NCI-H128 (cell line): ENCODE measurements at regions not wholly inside any gene's neighbourhood (a gene's known extent, or its start where the extent isn't known, plus 50 kb on each side); places are given as distances from the start of the nearest gene placed in this dataset.
A peak's percentile ranks its signal among the peaks of the same experiment; 100 is the strongest.
"Not testable (repeated sequence)": the region's sequence is repeated elsewhere in the genome, so short reads cannot be mapped to it uniquely, and the experiment has no call there.

ENCODE experiments used
- DNase-seq: peaks from one replicate; lab custom pipeline; 2025; ENCODE audit not compliant: unreplicated experiment; lab: John Stamatoyannopoulos, UW

- no peak for DNase-seq
These were observed 452.3 kb downstream of the IRS2 start for GRCh38 chr13:109333893-109334651.

GRCh38 chr13:109332506-109333499 is 453.6 kb downstream of the IRS2 start:
- no peak for DNase-seq

DNA sequence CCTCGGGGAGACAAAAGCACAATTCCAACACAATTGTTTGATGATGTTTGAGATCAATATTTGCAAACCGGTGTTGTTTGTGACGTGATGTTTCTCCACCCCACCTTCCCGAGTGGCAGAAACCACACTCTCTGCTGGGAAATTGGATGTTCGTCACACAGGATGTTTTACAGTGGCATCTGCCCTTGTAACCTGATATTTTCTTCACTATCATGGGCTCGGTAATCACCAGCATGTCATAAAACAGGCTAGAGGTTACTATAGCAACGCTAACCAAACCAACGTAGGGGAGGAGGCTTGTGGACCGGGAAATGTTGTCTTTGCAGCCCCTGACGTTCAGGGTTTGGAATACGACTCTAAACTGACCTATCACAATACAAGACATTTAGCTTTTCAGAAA is 454.5 kb downstream of the IRS2 start:
- DNase-seq, result peak; percentile 53

DNA sequence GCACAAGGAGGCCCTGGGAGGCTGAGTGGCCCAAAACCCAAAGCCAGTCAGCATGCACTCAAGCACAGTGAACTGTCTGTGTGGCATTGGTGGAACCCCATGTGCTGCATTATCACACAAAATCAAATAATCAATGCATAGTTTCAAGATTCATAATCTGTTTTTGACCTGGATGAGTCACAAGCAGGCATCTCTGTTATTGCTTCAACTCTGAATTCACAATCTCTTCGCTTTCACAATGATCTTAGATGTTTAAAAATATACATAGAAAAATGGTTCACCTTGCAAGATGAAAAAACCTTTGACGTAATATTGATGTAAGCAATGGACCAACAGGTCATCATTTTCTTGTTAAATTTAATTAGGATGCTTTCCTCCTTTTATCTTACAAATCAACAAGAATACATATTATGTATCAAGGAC is 455.4 kb downstream of the IRS2 start:
- no peak for DNase-seq

GRCh38 chr13:109330123-109330522 is 456.3 kb downstream of the IRS2 start:
- DNase-seq, result no peak

DNA sequence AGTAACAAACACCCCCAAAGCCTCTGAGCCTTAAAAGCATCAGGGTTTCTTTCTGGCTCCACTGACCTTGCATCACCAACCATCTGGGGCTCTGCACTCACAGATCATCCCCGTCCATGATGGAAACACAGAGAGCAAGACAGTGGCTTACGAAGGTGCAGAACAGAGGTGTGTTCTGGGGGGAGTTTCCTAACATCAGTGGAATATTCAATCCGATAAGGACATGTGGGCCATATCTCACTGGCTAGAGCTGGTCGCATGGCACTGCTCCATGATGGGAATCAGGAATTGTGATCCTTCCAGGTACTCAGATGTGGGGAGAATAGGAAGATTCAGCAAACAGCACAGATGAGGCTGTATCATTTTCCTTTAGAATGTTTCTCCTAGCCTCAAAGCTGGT is 457.2 kb downstream of the IRS2 start:
- DNase-seq, result no peak

DNA sequence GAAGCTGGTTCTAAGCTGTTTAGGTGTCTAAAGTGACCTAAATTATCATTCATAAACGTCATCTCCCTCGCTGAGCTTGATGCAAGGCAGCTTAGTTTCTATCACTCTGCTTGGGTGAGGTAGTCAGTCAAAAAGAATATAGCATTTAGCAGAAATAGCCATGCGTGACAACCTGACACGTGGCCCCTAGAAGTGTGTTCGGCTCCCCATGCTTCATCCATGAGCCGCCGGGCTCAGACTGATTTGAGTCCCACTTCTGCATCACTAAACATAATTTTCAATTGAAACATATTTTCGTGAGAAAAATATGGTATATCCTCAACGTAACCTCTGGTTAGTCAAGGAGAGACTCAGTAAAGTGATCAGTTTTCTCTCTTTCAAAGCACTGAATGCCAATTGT is 459.8 kb downstream of the IRS2 start:
- DNase-seq, result no peak

GRCh38 chr13:109323338-109323737 is 463.0 kb downstream of the IRS2 start:
- DNase-seq, result no peak

DNA sequence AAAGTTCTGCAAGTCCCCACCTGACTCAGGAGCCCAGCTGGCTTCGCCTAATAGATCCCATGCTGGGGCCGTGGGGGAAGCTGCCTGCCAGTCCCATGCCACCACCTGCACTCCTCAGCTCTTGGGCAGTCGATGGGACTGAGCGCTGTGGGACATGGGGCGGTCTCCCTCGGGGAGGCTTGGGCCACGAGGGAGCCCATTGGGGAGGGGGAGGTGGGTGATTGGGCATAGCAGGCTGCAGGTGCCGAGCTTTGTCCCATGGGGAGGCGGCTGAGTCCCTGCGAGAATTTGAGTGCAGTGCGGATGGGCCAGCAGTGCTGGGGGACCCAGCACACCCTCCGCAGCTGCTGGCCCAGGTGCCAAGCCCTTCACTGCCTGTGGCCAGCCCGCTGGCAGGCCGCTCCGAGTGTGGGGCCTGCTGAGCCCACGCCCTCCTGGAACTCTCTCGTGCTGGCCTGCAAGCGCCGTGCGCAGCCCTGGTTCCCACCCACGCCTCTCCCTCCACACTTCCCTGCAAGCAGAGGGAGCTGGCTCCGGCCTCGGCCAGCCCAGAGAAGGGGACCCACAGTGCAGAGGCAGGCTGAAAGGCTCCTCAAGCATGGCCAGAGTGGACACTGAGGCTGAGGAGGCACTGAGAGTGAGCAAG is 467.3 kb downstream of the IRS2 start:
- DNase-seq, result no peak

GRCh38 chr13:109315481-109315880 is 470.9 kb downstream of the IRS2 start:
- no peak for DNase-seq

DNA sequence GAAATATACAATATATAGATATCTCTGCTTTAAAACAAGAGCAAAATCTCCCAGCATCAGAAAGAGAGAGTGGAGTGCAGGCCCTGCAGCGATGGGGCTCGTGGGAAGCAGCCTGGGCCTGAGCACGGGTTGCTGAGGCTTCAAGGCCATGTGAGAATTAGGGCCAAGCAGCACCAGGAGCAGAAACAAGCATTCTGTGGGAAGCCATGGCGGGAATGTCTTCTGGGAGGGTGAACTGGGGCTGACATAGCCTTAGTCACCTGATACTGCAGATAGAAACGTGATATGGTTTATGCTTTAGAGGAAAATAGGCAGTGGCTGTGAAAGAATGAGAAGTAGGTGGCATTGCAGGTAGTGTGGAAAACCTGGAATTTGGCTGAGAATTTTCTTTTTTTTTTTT is 472.3 kb downstream of the IRS2 start:
- no peak for DNase-seq

DNA sequence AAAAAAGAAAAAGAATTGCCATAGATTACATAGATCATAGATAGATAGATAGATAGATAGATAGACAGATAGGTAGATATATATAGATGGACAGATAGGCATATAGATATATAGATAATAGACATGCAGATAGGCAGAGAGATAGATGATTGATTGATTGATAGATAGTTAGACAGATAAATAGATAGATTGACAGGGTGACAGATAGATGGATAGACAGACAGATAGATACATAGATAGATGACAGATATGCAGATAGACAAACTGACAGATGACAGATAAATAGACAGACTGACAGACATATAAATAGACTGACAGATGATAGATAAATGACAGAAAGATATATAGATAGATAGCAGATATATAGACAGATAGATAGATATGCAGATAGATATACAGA is 474.0 kb downstream of the IRS2 start:
- DNase-seq, result no peak

GRCh38 chr13:109311431-109311976 is 474.9 kb downstream of the IRS2 start:
- not testable (repeated sequence) for DNase-seq

DNA sequence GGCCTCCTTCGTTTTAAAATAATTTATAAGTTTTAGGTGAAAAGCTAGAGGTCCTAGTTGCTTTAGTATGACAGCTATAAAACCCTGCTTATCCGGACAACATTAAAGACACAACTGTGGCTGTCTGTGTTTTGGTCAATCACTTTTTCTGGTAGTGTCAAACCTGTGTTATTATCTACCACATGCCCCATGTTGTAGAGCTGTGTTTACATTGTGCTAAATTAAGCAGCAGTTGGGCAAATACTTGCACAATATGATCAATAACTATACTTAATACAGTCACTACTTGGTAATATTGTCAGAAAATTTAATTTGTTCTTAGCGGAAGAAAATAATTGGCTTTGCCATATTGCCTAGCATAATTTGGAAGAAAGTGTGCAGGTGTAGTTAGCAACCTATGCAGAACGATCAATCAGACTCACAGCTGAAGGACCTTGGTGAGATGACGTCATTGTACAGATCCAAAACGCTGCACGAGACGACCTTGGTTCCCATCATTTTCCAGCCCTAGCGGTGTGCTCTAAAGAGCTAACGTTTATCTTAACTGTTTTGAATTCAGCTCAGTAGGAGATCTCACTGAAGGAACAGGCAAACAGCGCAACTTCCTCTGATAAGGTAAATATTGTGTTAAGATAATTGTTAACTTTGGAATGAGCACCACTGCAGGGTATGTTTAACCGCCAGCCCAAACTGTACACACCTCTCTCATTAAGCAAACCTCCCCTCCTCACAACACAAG is 476.6 kb downstream of the IRS2 start:
- no peak for DNase-seq

- no peak for DNase-seq
These were observed 479.4 kb downstream of the IRS2 start for GRCh38 chr13:109307027-109307426.

GRCh38 chr13:109301726-109302125 is 484.7 kb downstream of the IRS2 start:
- DNase-seq, result no peak

- no peak for DNase-seq
These were observed 485.1 kb downstream of the IRS2 start for GRCh38 chr13:109301276-109301675.

DNA sequence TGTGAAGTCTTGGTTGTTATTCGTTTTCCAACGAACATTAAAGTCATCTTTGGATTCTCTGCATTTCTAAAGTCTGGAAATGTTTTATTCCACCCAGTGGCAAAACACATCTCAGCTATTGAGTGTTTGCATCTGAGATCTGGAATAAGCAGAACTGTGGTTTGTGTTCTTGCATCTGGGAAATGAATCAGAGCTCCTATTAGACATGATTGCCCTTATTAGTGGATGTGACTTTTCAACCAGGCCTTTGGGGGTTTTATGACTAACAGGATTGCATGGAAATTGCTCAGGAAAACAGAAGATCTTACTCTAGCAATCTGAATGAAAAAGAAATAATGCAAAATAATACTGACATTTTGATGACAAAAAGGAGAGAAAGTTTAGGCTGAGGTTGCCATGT is 488.8 kb downstream of the IRS2 start:
- DNase-seq, result no peak

DNA sequence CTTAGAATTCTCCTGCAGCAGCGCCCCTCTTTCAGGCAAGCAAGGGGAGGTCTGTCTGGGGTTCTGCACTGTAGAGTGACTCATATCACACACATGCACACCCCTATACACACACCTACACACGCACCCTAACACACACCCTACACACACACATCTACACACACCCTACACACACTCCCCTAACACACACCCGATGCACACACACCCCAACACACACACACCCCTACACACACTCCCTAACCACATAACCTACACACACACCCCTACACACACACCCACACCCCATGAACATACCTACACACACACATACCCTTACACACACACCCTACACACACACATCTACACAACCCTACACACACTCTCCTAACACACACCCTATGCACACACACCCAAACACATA is 493.2 kb downstream of the IRS2 start:
- no peak for DNase-seq

- DNase-seq, result no peak
These were observed 498.2 kb downstream of the IRS2 start for GRCh38 chr13:109288151-109288709.
